ENCODE measurements at regions not wholly inside any gene's neighbourhood (a gene's known extent, or its start where the extent isn't known, plus 50 kb on each side); places are given as distances from the start of the nearest gene placed in this dataset.
"Not testable (repeated sequence)": the region's sequence is repeated elsewhere in the genome, so short reads cannot be mapped to it uniquely, and the experiment has no call there.

DNA sequence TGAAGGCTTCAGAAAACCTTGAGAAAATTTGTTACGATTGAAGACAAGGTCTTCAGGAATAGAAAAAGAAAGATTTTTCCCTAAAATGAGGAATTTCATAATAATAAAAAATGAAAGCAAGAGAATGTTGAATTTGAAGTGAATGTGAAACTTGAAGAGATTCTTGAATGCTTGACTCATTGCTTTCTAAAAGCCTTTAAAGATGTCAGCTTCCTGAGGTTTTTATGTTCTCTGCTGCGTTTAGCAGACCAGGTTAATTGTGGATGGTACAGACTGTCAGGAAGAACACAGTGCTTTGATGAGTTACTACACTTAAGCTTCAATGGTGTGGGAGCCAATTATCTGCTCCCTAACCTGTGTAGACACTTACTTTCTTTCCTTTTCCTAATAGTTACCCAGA, 96.3 kb upstream of the FNDC3A start:
- Histone ChIP-seq H3K27me3 (peaks cover 0 to 7% (median 7%) of the 10 kb centered on the region in 3 donors), H3K4me1 (no peaks in the 10 kb centered on the region), H3K27ac (no peak overlapping the region), H3K9me3 (no peaks in the 10 kb centered on the region), H3K4me3 (no peak overlapping the region), H3K36me3 (no peaks in the 10 kb centered on the region)
- intact Hi-C loops (cut with DNase I; ENCODE audit: low total_unique reads) (no loop called here), in situ Hi-C loops (cut with MboI; ENCODE audit: low sequenced_read_pairs in 4 of 4) (no loop called here)
- ATAC-seq: no peak
- TF ChIP-seq CTCF (IDR thresholded peaks at IDR 0.05 in 4 of 5, conservative IDR thresholded peaks at IDR 0.05 in 1 of 5) (no peak), POLR2A (IDR thresholded peaks at IDR 0.05) (no peak)
- no peak for DNase-seq

- ATAC-seq: no peak
- no peaks in the 10 kb centered on the region for H3K36me3 ChIP-seq
- in situ Hi-C loops (cut with MboI; ENCODE audit: low sequenced_read_pairs in 4 of 4) (no loop called here), intact Hi-C loops (cut with DNase I; ENCODE audit: low total_unique reads) (no loop called here)
- TF ChIP-seq POLR2A (IDR thresholded peaks at IDR 0.05): no peak
- no peak for TF ChIP-seq CTCF (IDR thresholded peaks at IDR 0.05 in 4 of 5, conservative IDR thresholded peaks at IDR 0.05 in 1 of 5)
- no peak overlapping the region for H3K27ac ChIP-seq
- no peak overlapping the region for H3K4me3 ChIP-seq
- H3K4me1 ChIP-seq: no peaks in the 10 kb centered on the region
- H3K9me3 ChIP-seq: no peaks in the 10 kb centered on the region
- H3K27me3 ChIP-seq: peaks cover 0 to 7% (median 7%) of the 10 kb centered on the region in 3 donors
- no peak for DNase-seq
Observed at GRCh38 chr13:48879854-48880253, 95.9 kb upstream of the FNDC3A start.

- in situ Hi-C loops (cut with MboI; ENCODE audit: low sequenced_read_pairs in 4 of 4); H3K4me3 ChIP-seq; H3K9me3 ChIP-seq; H3K27me3 ChIP-seq; H3K27ac ChIP-seq; H3K36me3 ChIP-seq; H3K4me1 ChIP-seq; ATAC-seq; DNase-seq; intact Hi-C loops (cut with DNase I; ENCODE audit: low total_unique reads): not testable (repeated sequence)
Observed at GRCh38 chr13:48883786-48884185, 91.9 kb upstream of the FNDC3A start.

DNA sequence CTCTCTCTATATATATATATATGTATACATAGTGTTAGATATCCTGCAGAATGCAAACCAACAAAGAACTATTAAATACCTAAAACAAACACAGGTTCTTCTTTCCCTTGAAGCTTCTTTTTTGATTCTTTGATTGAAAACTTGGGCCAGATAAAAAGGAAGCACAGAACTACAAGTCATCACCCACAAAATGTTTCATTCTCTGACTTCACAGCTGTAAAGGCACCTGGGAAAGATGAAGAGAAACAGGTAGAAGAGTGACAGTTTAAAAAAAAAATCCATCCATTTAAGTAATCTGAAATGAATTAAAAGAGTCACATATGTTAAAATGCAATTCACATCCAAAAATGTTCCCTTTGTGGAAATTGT, 90.7 kb upstream of the FNDC3A start:
- H3K27ac ChIP-seq: no peak overlapping the region
- ATAC-seq: no peak
- no peaks in the 10 kb centered on the region for H3K27me3 ChIP-seq
- DNase-seq: no peak
- in situ Hi-C loops (cut with MboI; ENCODE audit: low sequenced_read_pairs in 4 of 4): no loop called here
- no peaks in the 10 kb centered on the region for H3K36me3 ChIP-seq
- no peak for TF ChIP-seq CTCF (IDR thresholded peaks at IDR 0.05 in 4 of 5, conservative IDR thresholded peaks at IDR 0.05 in 1 of 5)
- no peak for TF ChIP-seq POLR2A (IDR thresholded peaks at IDR 0.05)
- intact Hi-C loops (cut with DNase I; ENCODE audit: low total_unique reads): no loop called here
- H3K9me3 ChIP-seq: no peaks in the 10 kb centered on the region
- H3K4me3 ChIP-seq: no peak overlapping the region
- no peaks in the 10 kb centered on the region for H3K4me1 ChIP-seq

- Histone ChIP-seq H3K36me3 (no peaks in the 10 kb centered on the region), H3K4me1 (no peaks in the 10 kb centered on the region), H3K27ac (no peak overlapping the region), H3K4me3 (no peak overlapping the region), H3K9me3 (no peaks in the 10 kb centered on the region), H3K27me3 (no peaks in the 10 kb centered on the region)
- in situ Hi-C loops (cut with MboI; ENCODE audit: low sequenced_read_pairs in 4 of 4) (no loop called here), intact Hi-C loops (cut with DNase I; ENCODE audit: low total_unique reads) (no loop called here)
- DNase-seq (no peak), ATAC-seq (no peak)
- TF ChIP-seq CTCF (IDR thresholded peaks at IDR 0.05 in 4 of 5, conservative IDR thresholded peaks at IDR 0.05 in 1 of 5): no peak
- no peak for TF ChIP-seq POLR2A (IDR thresholded peaks at IDR 0.05)
Observed at GRCh38 chr13:48888613-48889012, 87.1 kb upstream of the FNDC3A start.
